ENCODE measurements at regions not wholly inside any gene's neighbourhood (a gene's known extent, or its start where the extent isn't known, plus 50 kb on each side); places are given as distances from the start of the nearest gene placed in this dataset.

DNA sequence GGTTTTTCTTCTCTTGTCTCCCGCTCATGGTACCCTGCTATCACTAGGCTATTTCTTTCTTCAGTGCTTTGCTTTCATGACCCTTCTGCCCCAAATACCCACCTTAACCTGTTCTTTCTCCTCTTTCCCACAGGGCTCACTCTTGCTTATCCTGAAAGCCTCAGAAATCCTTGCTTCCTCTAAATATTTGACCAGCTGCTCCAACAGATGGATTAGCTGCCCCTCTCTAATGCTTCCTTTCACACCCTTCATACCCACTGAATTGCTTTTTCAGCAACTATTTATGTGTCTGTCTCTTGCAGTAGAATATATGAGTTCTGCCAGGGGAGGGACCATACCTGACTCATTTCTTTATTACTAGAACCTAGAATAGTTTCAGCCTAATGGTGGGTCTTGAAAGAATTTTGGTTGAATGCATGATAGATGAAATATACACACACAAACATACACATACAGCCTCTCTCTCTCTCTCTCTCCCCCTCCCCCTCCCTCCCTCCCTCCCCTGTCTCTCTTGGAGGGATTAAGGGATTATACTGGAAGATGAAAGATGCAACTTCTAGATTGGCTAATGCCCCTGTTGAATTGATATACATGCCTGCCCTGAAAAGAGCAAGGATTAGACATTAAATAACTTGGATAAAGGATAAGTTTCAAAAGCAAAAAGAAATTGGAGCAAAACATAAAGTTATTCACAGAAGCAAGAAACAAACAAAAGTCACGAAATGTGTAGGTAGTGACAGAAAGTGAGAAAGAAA, 95.0 kb upstream of the GADL1 start:
- Histone ChIP-seq H3K36me3 (ENCODE audit: control insufficient read depth, insufficient read depth, low read length) (no peaks in the 10 kb centered on the region), H3K4me3 (ENCODE audit: low read depth, low read length) (no peak overlapping the region), H3K4me2 (ENCODE audit: low read length) (no peak overlapping the region), H3K27ac (no peak overlapping the region), H3K9me3 (ENCODE audit: control insufficient read depth, low read length) (no peaks in the 10 kb centered on the region), H3K4me1 (peaks cover 8% of the 10 kb centered on the region), H3K27me3 (ENCODE audit: control insufficient read depth, insufficient read depth, low read length) (no peaks in the 10 kb centered on the region), H2AFZ (no peak overlapping the region), H3K9ac (no peak overlapping the region), H3K79me2 (no peaks in the 10 kb centered on the region)
- TF ChIP-seq, protein P1, sequence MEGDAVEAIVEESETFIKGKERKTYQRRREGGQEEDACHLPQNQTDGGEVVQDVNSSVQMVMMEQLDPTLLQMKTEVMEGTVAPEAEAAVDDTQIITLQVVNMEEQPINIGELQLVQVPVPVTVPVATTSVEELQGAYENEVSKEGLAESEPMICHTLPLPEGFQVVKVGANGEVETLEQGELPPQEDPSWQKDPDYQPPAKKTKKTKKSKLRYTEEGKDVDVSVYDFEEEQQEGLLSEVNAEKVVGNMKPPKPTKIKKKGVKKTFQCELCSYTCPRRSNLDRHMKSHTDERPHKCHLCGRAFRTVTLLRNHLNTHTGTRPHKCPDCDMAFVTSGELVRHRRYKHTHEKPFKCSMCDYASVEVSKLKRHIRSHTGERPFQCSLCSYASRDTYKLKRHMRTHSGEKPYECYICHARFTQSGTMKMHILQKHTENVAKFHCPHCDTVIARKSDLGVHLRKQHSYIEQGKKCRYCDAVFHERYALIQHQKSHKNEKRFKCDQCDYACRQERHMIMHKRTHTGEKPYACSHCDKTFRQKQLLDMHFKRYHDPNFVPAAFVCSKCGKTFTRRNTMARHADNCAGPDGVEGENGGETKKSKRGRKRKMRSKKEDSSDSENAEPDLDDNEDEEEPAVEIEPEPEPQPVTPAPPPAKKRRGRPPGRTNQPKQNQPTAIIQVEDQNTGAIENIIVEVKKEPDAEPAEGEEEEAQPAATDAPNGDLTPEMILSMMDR (IDR thresholded peaks at IDR 0.05) = no peak

DNA sequence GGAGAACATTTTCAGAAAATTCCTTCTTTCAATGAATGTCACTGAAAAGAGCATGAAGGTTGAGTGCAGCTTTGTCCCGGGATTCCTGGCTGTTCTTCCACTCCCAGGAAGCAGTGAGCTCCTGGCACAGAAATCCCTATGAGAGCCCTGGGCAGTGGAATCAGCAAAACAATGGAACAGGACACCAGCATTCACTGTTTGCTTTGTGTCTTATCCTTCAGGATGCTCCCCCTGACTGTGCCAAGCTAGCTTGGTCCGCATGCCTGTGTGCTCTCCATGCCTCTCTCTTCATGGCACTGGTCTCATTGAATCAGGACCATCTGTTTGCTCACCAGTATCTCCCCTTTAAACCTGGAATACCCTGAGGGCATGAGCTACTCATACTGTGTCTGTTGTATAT, 102.0 kb upstream of the GADL1 start:
- Histone ChIP-seq H3K27me3 (ENCODE audit: control insufficient read depth, insufficient read depth, low read length) (no peaks in the 10 kb centered on the region), H3K27ac (no peak overlapping the region), H2AFZ (no peak overlapping the region), H3K4me2 (ENCODE audit: low read length) (no peak overlapping the region), H3K9ac (no peak overlapping the region), H3K36me3 (ENCODE audit: control insufficient read depth, insufficient read depth, low read length) (no peaks in the 10 kb centered on the region), H3K4me1 (peaks cover 3% of the 10 kb centered on the region), H3K4me3 (ENCODE audit: low read depth, low read length) (no peak overlapping the region), H3K9me3 (ENCODE audit: control insufficient read depth, low read length) (peaks cover 2% of the 10 kb centered on the region), H3K79me2 (no peaks in the 10 kb centered on the region)
- TF ChIP-seq, protein P1 (IDR thresholded peaks at IDR 0.05) = no peak

DNA sequence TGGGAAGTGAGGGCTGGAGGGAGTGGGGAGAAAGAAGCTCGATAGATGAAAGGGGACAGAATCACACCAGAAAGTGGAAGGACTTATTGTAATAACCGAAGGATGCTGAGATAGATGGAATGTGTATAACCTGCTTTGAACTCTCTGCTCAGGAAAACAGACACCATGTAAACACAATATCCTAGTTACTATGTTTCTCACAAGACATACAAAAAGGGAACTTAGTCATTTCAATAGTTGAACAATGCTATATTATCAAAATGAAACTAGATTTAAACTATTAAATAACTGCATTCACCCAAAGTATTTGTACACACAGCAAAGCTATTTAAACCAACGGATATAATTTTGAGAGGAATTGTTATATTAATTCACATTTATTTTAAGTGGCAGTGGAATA, 108.3 kb upstream of the GADL1 start:
- no peaks in the 10 kb centered on the region for H3K36me3 ChIP-seq (ENCODE audit: control insufficient read depth, insufficient read depth, low read length)
- TF ChIP-seq, protein P1 (IDR thresholded peaks at IDR 0.05) = no peak

DNA sequence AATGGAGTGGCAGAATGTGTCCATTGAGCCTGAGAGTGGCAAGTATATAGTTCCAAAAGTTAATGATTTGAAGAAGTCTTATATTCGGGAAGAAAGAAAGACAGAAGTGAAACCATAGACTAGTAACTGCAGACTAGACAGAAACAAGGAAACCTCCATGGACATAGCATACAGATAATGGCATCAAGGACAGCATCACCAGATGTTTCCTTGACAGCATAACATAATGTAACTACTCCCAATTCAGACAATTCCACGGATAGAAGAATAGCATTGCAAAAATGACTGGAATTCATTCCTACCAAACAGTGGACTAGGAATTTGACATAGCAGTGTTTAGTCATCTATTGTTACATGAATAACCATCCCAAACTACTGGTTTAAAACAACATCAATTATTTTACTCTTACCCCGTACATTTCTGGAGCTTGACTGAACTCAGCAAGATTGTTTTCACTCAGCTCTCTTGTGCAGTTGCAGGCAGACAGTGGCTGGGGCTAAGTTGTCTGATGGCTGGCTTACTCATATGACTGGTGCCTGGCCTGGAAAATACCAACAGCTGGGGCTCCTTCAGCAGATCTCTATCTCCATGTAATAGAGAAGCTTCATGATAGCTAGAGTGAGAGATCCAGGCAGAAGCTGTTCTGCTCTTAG, 109.7 kb upstream of the GADL1 start:
- Histone ChIP-seq H3K4me2 (ENCODE audit: low read length) (no peak overlapping the region), H3K36me3 (ENCODE audit: control insufficient read depth, insufficient read depth, low read length) (no peaks in the 10 kb centered on the region), H3K4me3 (ENCODE audit: low read depth, low read length) (peak overlapping the region; percentile 0), H3K27me3 (ENCODE audit: control insufficient read depth, insufficient read depth, low read length) (no peaks in the 10 kb centered on the region), H3K79me2 (no peaks in the 10 kb centered on the region), H3K9me3 (ENCODE audit: control insufficient read depth, low read length) (peaks cover 2% of the 10 kb centered on the region), H2AFZ (peak overlapping the region; percentile 50), H3K27ac (peak overlapping the region; percentile 14), H3K9ac (no peak overlapping the region), H3K4me1 (peaks cover 14% of the 10 kb centered on the region)
- TF ChIP-seq, protein P1 (IDR thresholded peaks at IDR 0.05) = no peak

More for the DNA sequence above, 108.3 kb upstream of the GADL1 start:
- no peak overlapping the region for H2AFZ ChIP-seq
- no peak overlapping the region for H3K4me3 ChIP-seq (ENCODE audit: low read depth, low read length)
- H3K4me2 ChIP-seq (ENCODE audit: low read length) = no peak overlapping the region
- H3K79me2 ChIP-seq = no peaks in the 10 kb centered on the region
- H3K27ac ChIP-seq = no peak overlapping the region
- H3K27me3 ChIP-seq (ENCODE audit: control insufficient read depth, insufficient read depth, low read length) = no peaks in the 10 kb centered on the region
- peaks cover 12% of the 10 kb centered on the region for H3K4me1 ChIP-seq
- peaks cover 2% of the 10 kb centered on the region for H3K9me3 ChIP-seq (ENCODE audit: control insufficient read depth, low read length)
- no peak overlapping the region for H3K9ac ChIP-seq

Measured in parathyroid adenoma (tissue), 2 donors.